Astrocyte of the spinal cord (primary cell): ENCODE measurements at regions not wholly inside any gene's neighbourhood (a gene's known extent, or its start where the extent isn't known, plus 50 kb on each side); places are given as distances from the start of the nearest gene placed in this dataset.

Experiments
- DNase-seq: peaks from one replicate; pipeline ENCODE4 v3.0.0; 2011; ENCODE audit warnings: low read depth, low spot score
- H3K4me3 ChIP-seq: 2 replicates; pipeline ENCODE4 v1.5.1; 2011; ENCODE audit warnings: low read depth, mild to moderate bottlenecking, low read length, moderate library complexity
- in situ Hi-C: cut with HindIII; loops from 2 replicates; pipeline ENCODE4 v1.10.0; 2017; ENCODE audit warnings: low sequenced_read_pairs
- TF ChIP-seq, protein P1 (sequence below): IDR thresholded peaks from 2 replicates; pipeline ENCODE4 v1.5.1; 2012; ENCODE audit warnings: low read depth, mild to moderate bottlenecking, low read length, inconsistent platforms

DNA sequence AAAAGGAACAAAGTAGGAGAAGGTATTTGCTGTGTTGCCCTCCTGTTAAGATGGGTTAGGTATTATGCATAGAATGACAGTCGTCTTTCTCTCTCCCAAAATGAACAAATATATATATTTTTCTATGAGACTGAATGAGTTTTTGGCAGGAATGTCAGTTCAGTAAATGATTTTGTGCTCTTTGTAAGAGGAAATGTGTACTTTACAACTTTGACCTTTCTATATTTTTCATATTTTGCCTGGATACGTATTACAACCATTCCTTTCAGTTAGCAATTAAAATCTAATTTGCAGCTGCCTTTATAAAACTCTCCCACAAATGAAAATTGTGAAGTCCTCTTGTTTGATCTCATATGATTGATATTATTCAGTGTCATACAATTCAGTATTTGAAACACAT is 336.6 kb upstream of the MEOX2 start:
- H3K4me3 ChIP-seq: no peak overlapping the region
- TF ChIP-seq, protein P1, sequence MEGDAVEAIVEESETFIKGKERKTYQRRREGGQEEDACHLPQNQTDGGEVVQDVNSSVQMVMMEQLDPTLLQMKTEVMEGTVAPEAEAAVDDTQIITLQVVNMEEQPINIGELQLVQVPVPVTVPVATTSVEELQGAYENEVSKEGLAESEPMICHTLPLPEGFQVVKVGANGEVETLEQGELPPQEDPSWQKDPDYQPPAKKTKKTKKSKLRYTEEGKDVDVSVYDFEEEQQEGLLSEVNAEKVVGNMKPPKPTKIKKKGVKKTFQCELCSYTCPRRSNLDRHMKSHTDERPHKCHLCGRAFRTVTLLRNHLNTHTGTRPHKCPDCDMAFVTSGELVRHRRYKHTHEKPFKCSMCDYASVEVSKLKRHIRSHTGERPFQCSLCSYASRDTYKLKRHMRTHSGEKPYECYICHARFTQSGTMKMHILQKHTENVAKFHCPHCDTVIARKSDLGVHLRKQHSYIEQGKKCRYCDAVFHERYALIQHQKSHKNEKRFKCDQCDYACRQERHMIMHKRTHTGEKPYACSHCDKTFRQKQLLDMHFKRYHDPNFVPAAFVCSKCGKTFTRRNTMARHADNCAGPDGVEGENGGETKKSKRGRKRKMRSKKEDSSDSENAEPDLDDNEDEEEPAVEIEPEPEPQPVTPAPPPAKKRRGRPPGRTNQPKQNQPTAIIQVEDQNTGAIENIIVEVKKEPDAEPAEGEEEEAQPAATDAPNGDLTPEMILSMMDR: no peak
- DNase-seq: no peak
- in situ Hi-C loops: no loop called here

GRCh38 chr7:16021851-16022250 is 335.4 kb upstream of the MEOX2 start:
- H3K4me3 ChIP-seq: no peak overlapping the region
- TF ChIP-seq, protein P1: no peak
- in situ Hi-C loops: no loop called here
- no peak for DNase-seq

DNA sequence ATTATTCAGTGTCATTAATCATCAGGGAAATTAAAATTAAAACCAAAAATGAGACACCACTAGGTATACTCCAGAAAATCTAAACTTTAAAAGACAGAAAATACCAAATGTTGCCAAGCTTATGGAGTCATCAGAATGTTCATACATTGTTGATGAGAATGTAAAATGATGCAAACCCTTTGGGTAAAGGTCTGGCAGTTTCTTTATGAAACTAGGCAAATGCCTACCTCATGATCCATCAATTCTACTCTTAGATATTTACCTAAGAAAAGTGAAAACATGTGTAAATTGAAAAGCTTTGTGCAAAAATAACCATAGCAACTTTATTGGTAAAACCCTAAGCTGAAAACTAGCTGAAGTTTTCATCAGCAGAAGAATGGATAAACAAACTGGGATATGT is 329.5 kb upstream of the MEOX2 start:
- TF ChIP-seq, protein P1: no peak
- no peak overlapping the region for H3K4me3 ChIP-seq
- no peak for DNase-seq
- in situ Hi-C loops: no loop called here

GRCh38 chr7:16014031-16014430 is 327.5 kb upstream of the MEOX2 start:
- TF ChIP-seq, protein P1: no peak
- H3K4me3 ChIP-seq: no peak overlapping the region
- in situ Hi-C loops: no loop called here
- no peak for DNase-seq

GRCh38 chr7:16007911-16008310 is 321.4 kb upstream of the MEOX2 start:
- in situ Hi-C loops: no loop called here
- TF ChIP-seq, protein P1: no peak
- no peak overlapping the region for H3K4me3 ChIP-seq
- DNase-seq: no peak

- TF ChIP-seq, protein P1: no peak
- no peak for DNase-seq
- in situ Hi-C loops: no loop called here
- H3K4me3 ChIP-seq: no peak overlapping the region
These were observed 318.2 kb upstream of the MEOX2 start for GRCh38 chr7:16004702-16005101.

GRCh38 chr7:16001477-16001876 is 315.0 kb upstream of the MEOX2 start:
- in situ Hi-C loops: no loop called here
- H3K4me3 ChIP-seq: no peak overlapping the region
- TF ChIP-seq, protein P1: no peak
- no peak for DNase-seq
